OCI-M2 (cell line): ENCODE measurements at regions not wholly inside any gene's neighbourhood (a gene's known extent, or its start where the extent isn't known, plus 50 kb on each side); places are given as distances from the start of the nearest gene placed in this dataset.
"Not testable (repeated sequence)": the region's sequence is repeated elsewhere in the genome, so short reads cannot be mapped to it uniquely, and the experiment has no call there.

Source experiments
- DNase-seq: peaks from one replicate; lab custom pipeline; 2025; ENCODE audit not compliant: unreplicated experiment; lab: John Stamatoyannopoulos, UW

- no peak for DNase-seq
Observed at GRCh38 chr2:8253781-8254180, 428.1 kb upstream of the ID2 start.

GRCh38 chr2:8254214-8254613, 427.6 kb upstream of the ID2 start:
- DNase-seq: not testable (repeated sequence)

GRCh38 chr2:8254791-8255447, 426.9 kb upstream of the ID2 start:
- no peak for DNase-seq

GRCh38 chr2:8255448-8255800, 426.4 kb upstream of the ID2 start:
- DNase-seq: no peak

- DNase-seq: no peak
Observed at GRCh38 chr2:8256905-8257304, 425.0 kb upstream of the ID2 start.

- no peak for DNase-seq
Observed at GRCh38 chr2:8257502-8257901, 424.4 kb upstream of the ID2 start.

- DNase-seq: no peak
Observed at GRCh38 chr2:8258406-8258805, 423.4 kb upstream of the ID2 start.

GRCh38 chr2:8259106-8259840, 422.6 kb upstream of the ID2 start:
- DNase-seq: no peak

GRCh38 chr2:8259841-8260178, 422.0 kb upstream of the ID2 start:
- DNase-seq: no peak

GRCh38 chr2:8260213-8260612, 421.6 kb upstream of the ID2 start:
- no peak for DNase-seq

GRCh38 chr2:8263901-8264300, 418.0 kb upstream of the ID2 start:
- no peak for DNase-seq

- no peak for DNase-seq
Observed at GRCh38 chr2:8264981-8265380, 416.9 kb upstream of the ID2 start.

GRCh38 chr2:8265476-8266226, 416.2 kb upstream of the ID2 start:
- no peak for DNase-seq

GRCh38 chr2:8266563-8266962, 415.3 kb upstream of the ID2 start:
- DNase-seq: no peak

- no peak for DNase-seq
Observed at GRCh38 chr2:8267048-8267447, 414.8 kb upstream of the ID2 start.

- DNase-seq: no peak
Observed at GRCh38 chr2:8267721-8268120, 414.1 kb upstream of the ID2 start.

- no peak for DNase-seq
Observed at GRCh38 chr2:8268172-8268783, 413.6 kb upstream of the ID2 start.

GRCh38 chr2:8270699-8271098, 411.2 kb upstream of the ID2 start:
- no peak for DNase-seq

- no peak for DNase-seq
Observed at GRCh38 chr2:8271461-8271860, 410.4 kb upstream of the ID2 start.

GRCh38 chr2:8276026-8276425, 405.8 kb upstream of the ID2 start:
- no peak for DNase-seq

- DNase-seq: no peak
Observed at GRCh38 chr2:8277921-8278571, 403.8 kb upstream of the ID2 start.
